Effector CD8-positive, alpha-beta T cell (primary cell): ENCODE measurements at regions not wholly inside any gene's neighbourhood (a gene's known extent, or its start where the extent isn't known, plus 50 kb on each side); places are given as distances from the start of the nearest gene placed in this dataset.

ENCODE experiments used
- DNase-seq: peaks from one replicate; lab custom pipeline; 2025; lab: John Stamatoyannopoulos, UW

DNA sequence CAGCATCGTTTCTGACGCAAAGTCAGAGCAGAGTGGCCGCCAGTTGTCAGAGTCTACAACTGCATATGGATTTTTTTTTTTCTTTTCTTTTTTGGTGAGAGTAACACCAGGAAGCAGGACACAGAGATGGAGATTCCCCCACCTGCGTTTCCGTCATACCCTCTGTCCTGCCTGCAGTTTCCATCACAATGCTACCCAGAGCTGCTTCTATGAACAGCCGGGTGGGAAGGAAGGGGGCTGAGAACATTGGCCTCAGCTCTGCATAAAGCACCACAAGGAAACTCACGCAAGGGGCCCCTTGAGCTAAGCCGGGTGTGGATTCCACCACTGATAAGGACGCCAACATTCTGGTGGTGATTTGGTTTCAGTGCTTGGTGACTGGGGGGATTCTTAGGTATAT is 183.5 kb upstream of the AFDN start:
- no peak for DNase-seq

GRCh38 chr6:167643716-167644115 is 183.0 kb upstream of the AFDN start:
- DNase-seq, result no peak

DNA sequence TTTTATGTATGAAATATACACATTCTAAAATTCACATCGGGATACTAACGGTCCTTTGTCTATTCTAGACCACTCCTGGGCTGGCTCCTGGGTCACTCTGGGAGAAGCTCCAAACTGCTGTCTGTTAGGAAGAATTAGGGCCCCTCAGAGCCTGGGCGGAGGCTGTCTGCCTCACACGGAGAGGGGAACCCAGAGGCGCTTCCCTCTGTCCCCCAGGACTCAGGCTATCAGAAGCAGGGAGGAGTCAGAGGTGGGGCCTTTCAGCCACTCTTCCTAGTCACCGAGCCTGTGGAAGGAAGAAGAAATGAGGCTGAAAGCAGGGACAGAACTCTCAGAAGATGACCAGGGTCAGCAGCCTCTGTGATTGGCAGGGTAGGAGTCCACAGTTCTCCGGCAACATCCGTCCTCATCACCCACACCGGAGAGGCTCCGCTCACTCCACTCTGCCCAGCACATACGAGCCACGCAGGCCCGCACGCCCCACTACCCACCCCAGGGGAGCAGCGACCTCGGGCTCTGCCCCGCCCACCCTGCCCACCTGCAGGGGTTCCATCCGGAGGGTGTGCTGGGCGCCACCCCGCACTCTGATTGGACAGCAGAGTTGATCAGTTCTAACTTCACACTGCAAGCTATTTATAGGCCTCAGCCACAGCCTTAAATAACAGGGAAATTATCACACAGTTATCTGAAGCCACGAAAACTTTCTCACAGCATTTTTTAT is 182.1 kb upstream of the AFDN start:
- DNase-seq, result no peak

DNA sequence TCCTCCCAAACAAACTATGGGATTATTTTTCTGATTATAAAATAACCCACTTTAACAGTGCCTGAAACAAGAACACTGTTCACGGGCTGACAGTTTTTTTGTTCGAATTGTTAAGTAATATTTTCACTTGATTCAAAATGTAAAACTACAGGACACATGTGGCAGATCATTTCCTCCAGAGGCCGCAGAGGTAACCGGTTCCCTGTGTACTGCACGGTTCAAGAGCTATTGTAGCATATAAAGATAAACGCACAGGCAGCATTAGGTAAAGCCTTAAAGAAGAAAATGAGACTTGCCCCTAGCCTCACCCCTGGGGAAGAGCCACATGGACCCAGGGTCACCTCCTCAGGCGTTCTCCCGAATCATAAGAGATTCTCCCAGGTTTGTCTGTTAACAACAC is 181.3 kb upstream of the AFDN start:
- no peak for DNase-seq

- DNase-seq, result no peak
Measured at GRCh38 chr6:167647306-167647705, 179.4 kb upstream of the AFDN start.

GRCh38 chr6:167647737-167648470 is 178.8 kb upstream of the AFDN start:
- DNase-seq, result no peak

DNA sequence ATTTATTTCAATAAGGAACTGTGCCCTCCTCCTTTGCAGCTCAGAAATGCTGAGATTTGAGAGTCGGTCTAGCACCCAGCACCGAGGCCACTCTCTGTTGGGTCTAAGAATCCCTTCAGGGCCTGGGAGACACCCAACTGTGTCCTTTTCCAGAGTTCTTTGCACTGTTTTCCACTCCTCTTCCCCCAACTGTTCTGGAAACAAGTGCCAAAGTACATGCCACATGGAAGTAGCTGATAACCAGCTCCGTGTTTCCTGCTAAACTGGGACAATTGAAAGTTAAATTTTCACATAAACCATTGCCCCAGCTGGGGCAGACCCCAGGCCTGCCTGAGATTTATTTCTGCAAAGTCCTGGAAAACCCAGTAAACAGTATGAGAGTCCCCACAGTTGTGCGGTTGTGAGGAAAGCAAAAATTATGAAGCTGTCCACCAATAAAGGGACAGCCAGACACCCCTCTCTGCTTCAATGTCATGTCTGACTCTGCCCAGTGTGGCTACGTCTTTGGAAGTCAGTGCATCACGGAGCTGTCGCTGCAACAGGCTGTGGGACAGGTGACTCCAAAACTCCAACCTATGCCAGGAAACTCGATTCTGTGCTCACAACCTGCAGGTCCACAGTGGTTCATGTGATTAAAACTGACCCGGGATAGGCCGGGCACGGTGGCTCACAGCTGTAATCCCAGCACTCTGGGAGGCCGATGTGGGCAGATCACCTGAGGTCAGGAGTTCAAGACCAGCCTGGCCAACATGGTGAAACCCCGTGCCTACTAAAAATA is 178.0 kb upstream of the AFDN start:
- no peak for DNase-seq

DNA sequence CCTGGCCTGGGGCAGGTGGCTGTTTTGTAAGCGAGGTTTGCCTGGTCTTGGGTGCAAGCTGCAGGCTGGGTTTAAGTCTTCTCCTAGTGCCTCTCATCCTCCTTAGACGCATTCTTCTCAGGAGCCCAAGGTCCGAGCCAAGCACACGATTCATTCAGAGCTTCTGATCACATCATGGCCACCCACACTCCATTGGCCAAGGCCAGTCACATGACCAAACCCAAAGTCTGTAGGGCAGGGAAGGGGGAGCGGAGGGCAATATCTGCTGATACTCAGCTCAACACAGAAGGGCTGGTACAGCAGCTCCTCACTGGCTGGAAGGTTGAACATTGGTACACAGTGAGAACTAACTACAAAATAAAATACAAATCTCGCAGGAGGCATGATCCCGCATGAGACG is 177.2 kb upstream of the AFDN start:
- no peak for DNase-seq

DNA sequence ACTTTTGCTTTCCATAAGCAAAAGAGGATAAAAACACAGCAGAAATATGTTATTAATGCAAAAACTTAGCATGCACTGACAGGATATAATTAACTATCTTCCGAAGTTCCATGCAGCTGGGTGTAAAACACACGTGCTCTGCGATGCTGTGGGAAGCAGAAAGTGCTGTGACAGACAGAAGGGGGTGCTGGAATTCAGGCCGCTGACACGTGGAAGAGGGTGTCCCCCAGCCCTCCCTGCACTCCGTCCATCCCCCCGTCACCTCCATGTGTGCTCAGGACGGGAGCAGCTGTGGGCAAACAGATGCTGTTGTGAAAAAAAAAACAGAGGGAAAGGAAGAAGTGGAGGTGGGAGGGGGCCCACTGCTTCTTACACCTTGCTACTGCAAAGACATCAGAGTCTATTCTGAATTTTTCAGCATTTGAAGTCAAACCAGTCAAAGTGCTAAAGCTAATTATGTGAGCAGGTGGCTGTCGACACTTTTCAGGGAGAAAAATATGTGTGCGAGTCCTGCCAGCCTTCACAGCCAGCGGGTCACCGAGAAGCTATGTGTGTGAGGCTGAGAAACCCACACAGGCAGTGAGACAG is 175.9 kb upstream of the AFDN start:
- DNase-seq, result no peak

GRCh38 chr6:167651318-167652041 is 175.2 kb upstream of the AFDN start:
- no peak for DNase-seq

DNA sequence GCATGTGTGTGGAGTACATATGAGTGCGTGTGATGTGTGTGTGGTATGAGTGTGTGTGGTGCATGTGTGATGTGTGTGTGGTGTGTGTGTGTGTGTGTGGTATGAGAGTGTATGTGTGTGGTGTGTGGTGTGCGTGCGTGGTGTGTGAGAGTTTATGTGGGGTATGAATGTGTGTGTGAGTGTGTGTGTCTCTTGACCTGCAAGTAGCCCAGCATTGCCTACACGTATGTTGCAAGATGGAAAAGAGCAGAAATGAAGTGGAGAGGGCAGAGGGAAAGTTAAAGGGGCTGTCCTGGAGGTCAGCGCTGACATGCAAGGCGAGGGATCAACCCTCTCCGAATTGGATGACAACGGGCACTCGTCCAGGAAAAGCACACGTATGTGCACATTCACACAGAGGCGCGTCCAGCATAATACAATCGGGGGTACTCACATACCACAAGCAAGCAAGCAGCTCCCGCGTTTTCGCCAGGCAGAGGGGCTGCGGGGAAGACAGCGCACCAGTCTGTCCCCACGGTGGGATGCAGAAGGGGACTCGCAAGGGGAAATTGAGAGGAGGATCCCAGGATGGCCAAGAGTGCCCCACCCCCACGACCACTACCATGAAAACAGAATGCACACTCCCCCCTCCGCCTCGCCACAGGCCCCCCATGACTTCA is 174.5 kb upstream of the AFDN start:
- DNase-seq, result no peak

DNA sequence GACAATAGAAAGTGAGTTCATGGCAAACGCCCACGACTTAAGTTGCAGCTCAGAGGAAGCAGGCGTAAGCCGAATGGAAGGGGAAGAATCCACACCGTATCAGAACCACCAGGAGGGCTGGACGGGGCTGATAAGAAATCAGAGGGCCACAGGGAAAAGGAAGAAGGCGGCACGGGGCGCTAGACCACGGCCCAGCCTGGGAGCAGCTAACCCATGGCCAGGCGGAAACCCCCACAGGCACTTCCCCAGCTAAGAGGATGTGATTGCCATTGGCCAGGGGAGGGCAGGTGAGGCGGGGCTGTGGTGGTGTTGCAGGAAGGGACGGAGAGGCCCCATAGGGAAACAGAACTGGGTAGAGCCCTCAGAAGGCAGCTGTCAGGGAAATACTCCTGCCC is 174.0 kb upstream of the AFDN start:
- no peak for DNase-seq

DNA sequence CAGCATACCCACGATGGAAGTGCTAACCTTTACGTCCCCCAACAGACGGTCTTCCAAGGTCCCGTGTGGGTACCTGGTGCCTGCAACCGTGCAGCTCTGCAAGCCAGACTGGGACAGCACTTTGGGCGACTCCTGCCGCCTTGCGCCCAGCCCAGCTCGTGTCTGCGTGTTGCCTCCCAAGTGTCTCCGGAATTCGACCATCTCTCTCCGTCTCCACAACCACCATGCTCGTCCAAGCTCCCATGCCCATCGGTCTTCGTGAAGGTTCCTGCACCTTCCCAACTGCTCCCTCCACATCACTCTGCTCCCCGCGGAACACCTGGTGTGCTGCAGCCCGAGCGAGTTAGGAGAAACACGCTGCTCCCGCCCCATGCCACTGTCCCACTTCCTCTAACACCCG is 173.2 kb upstream of the AFDN start:
- DNase-seq, result no peak

DNA sequence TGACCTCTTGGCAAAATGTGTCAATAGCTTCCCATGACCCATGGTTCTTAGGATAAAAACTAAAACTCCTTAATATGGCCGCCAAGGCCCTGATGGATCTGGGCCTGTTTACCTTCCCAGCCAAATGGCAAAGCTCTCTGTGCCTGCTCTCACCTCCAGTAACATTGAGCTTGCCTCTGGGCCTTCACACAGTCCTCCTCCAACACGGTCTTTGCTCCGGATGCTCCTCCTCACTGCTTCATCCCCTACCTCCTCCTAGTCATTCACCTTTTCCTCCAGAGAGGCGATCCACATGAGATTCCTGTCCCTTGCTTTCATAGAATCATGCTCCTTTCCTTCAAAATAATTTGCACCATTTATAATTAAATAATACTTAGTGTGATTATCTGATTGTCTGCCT is 172.3 kb upstream of the AFDN start:
- DNase-seq, result no peak

- no peak for DNase-seq
Measured at GRCh38 chr6:167655174-167655821, 171.4 kb upstream of the AFDN start.

- DNase-seq, result no peak
Measured at GRCh38 chr6:167658106-167658505, 168.6 kb upstream of the AFDN start.

DNA sequence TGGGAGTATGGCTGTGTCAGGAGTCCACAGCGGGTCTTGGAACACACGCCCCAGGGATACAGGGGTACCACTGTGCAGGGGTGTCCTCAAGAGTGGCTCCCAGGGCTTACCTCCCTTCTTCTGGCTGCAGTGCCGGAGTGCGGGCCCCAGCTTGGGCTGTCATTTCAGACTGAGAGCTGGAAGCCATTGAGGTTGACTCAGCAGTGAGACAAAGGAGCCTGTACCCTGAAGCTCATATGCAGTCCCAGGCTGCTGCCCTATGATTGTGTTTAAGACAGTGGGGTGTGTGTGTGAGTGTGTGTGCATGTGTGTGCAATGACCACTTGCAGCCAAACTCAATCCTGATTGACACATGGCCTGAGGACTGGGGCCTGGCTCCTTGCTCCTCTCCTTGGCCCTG is 167.7 kb upstream of the AFDN start:
- DNase-seq, result no peak

- no peak for DNase-seq
Measured at GRCh38 chr6:167660424-167660823, 166.3 kb upstream of the AFDN start.

- no peak for DNase-seq
Measured at GRCh38 chr6:167660944-167661551, 165.7 kb upstream of the AFDN start.

GRCh38 chr6:167661552-167662044 is 165.1 kb upstream of the AFDN start:
- DNase-seq, result no peak
